HG02571 (cell line): ENCODE measurements at regions not wholly inside any gene's neighbourhood (a gene's known extent, or its start where the extent isn't known, plus 50 kb on each side); places are given as distances from the start of the nearest gene placed in this dataset.
"Not testable (repeated sequence)": the region's sequence is repeated elsewhere in the genome, so short reads cannot be mapped to it uniquely, and the experiment has no call there.

Source experiments
- ATAC-seq: cut with Tn5 transposase; IDR thresholded peaks from one replicate; pipeline ENCODE4 v1.9.1; 2021; ENCODE audit warnings: mild to moderate bottlenecking, moderate library complexity; ENCODE audit not compliant: unreplicated experiment

- ATAC-seq, result no peak
Observed at GRCh38 chr4:184906480-184907097, 80.8 kb upstream of the ACSL1 start.

GRCh38 chr4:184907216-184907615, 81.4 kb upstream of the ACSL1 start:
- no peak for ATAC-seq

- no peak for ATAC-seq
Observed at GRCh38 chr4:184907810-184908209, 82.0 kb upstream of the ACSL1 start.

GRCh38 chr4:184911310-184911709, 85.5 kb upstream of the ACSL1 start:
- no peak for ATAC-seq

- no peak for ATAC-seq
Observed at GRCh38 chr4:184913356-184914143, 87.8 kb upstream of the ACSL1 start.

- not testable (repeated sequence) for ATAC-seq
Observed at GRCh38 chr4:184918799-184919198, 93.0 kb upstream of the ACSL1 start.

GRCh38 chr4:184921456-184921855, 95.7 kb upstream of the ACSL1 start:
- no peak for ATAC-seq

- no peak for ATAC-seq
Observed at GRCh38 chr4:184922301-184922700, 96.0 kb upstream of the HELT start.

GRCh38 chr4:184924516-184924915, 93.8 kb upstream of the HELT start:
- no peak for ATAC-seq

GRCh38 chr4:184929476-184929875, 88.8 kb upstream of the HELT start:
- ATAC-seq, result no peak

- ATAC-seq, result no peak
Observed at GRCh38 chr4:184930026-184930425, 88.3 kb upstream of the HELT start.

- no peak for ATAC-seq
Observed at GRCh38 chr4:184932343-184932742, 85.9 kb upstream of the HELT start.

GRCh38 chr4:184933311-184933710, 85.0 kb upstream of the HELT start:
- no peak for ATAC-seq

GRCh38 chr4:184934184-184934583, 84.1 kb upstream of the HELT start:
- no peak for ATAC-seq

GRCh38 chr4:184934961-184935360, 83.3 kb upstream of the HELT start:
- ATAC-seq, result no peak

GRCh38 chr4:184936071-184936470, 82.2 kb upstream of the HELT start:
- no peak for ATAC-seq

GRCh38 chr4:184937030-184937710, 81.1 kb upstream of the HELT start:
- no peak for ATAC-seq

GRCh38 chr4:184937745-184938144, 80.5 kb upstream of the HELT start:
- ATAC-seq, result no peak

GRCh38 chr4:184938871-184939270, 79.4 kb upstream of the HELT start:
- no peak for ATAC-seq

- no peak for ATAC-seq
Observed at GRCh38 chr4:184939978-184940377, 78.3 kb upstream of the HELT start.

- ATAC-seq, result no peak
Observed at GRCh38 chr4:184940500-184940899, 77.8 kb upstream of the HELT start.
